Thymus (tissue), 11 donors: ENCODE measurements at regions not wholly inside any gene's neighbourhood (a gene's known extent, or its start where the extent isn't known, plus 50 kb on each side); places are given as distances from the start of the nearest gene placed in this dataset.
"Not testable (repeated sequence)": the region's sequence is repeated elsewhere in the genome, so short reads cannot be mapped to it uniquely, and the experiment has no call there.

ENCODE experiments used
- DNase-seq, 9 donors: peaks; one replicate each; pipeline ENCODE4 v3.0.0-alpha.2; 2013; ENCODE audit warnings: low spot score in 9 of 9, low read depth in 6 of 9, missing footprints in 1 of 9
- H3K27ac ChIP-seq, 2 donors: one replicate each; pipeline ENCODE4 v1.5.1; 2013; ENCODE audit warnings: control low read depth in 1 of 2, low read depth in 1 of 2, low read length in 1 of 2, mild to moderate bottlenecking in 1 of 2, moderate library complexity in 1 of 2
- H3K27me3 ChIP-seq, 2 donors: one replicate each; pipeline ENCODE4 v1.5.1; 2013; ENCODE audit warnings: low read length in 1 of 2; ENCODE audit not compliant: control insufficient read depth in 2 of 2, insufficient read depth in 1 of 2
- H3K36me3 ChIP-seq, 2 donors: one replicate each; pipeline ENCODE4 v1.5.1; 2013; ENCODE audit warnings: low read length in 1 of 2, mild to moderate bottlenecking in 1 of 2, moderate library complexity in 1 of 2; ENCODE audit not compliant: control insufficient read depth in 2 of 2, insufficient read depth in 2 of 2
- H3K4me1 ChIP-seq, 2 donors: one replicate each; pipeline ENCODE4 v1.5.1; 2013; ENCODE audit warnings: low read length in 2 of 2; ENCODE audit not compliant: control insufficient read depth in 2 of 2, insufficient read depth in 2 of 2
- H3K4me3 ChIP-seq, 2 donors: one replicate each; pipeline ENCODE4 v1.5.1; 2013; ENCODE audit warnings: low read length in 2 of 2, control low read depth in 1 of 2, mild to moderate bottlenecking in 1 of 2
- H3K9me3 ChIP-seq, 2 donors: one replicate each; pipeline ENCODE4 v1.5.1; 2013; ENCODE audit warnings: low read length in 1 of 2, mild to moderate bottlenecking in 1 of 2; ENCODE audit not compliant: control insufficient read depth in 2 of 2, insufficient read depth in 1 of 2
- WGBS: extraction: QIAGEN DNeasy Blood & Tissue Kit; methylation state at CpG from one replicate; pipeline ENCODE4 v1.1.7; 2013; 5-methylcytosine and 5-hydroxymethylcytosine counted together
- donor health status: healthy.

GRCh38 chr7:101720324-101720723 lies 91.2 kb upstream of the MYL10 start:
- H3K9me3 ChIP-seq, result peaks cover 0 to 10% of the 10 kb centered on the region in 2 donors
- no peak overlapping the region for H3K4me3 ChIP-seq
- peak overlapping the region in 1 of 2 donors; percentile 66 for H3K27ac ChIP-seq
- DNase-seq, result peak in 3 of 9 donors; percentile 45 to 70 (median 55)
- peaks cover 6 to 34% of the 10 kb centered on the region in 2 donors for H3K4me1 ChIP-seq
- no peaks in the 10 kb centered on the region for H3K27me3 ChIP-seq
- no peaks in the 10 kb centered on the region for H3K36me3 ChIP-seq
- WGBS, result 8% methylated on average over 5 of the region's 5 CpGs

GRCh38 chr7:101722247-101722646 lies 93.2 kb upstream of the MYL10 start:
- 97% methylated on average over 21 of the region's 21 CpGs for WGBS
- H3K36me3 ChIP-seq, result no peaks in the 10 kb centered on the region
- DNase-seq, result no peak
- H3K9me3 ChIP-seq, result peaks cover 0 to 10% of the 10 kb centered on the region in 2 donors
- no peaks in the 10 kb centered on the region for H3K27me3 ChIP-seq
- H3K4me3 ChIP-seq, result no peak overlapping the region
- H3K27ac ChIP-seq, result no peak overlapping the region
- H3K4me1 ChIP-seq, result peaks cover 6 to 34% of the 10 kb centered on the region in 2 donors

GRCh38 chr7:101723835-101724234 lies 93.6 kb upstream of the CUX1 start:
- Histone ChIP-seq H3K4me3 (no peak overlapping the region), H3K4me1 (peaks cover 6 to 19% of the 10 kb centered on the region in 2 donors), H3K36me3 (no peaks in the 10 kb centered on the region), H3K9me3 (peaks cover 0 to 10% of the 10 kb centered on the region in 2 donors), H3K27me3 (no peaks in the 10 kb centered on the region), H3K27ac (no peak overlapping the region)
- WGBS, result 100% methylated on average over 1 of the region's 1 CpG
- DNase-seq, result no peak

- 97% methylated on average over 9 of the region's 9 CpGs for WGBS
- no peak overlapping the region for H3K4me3 ChIP-seq
Measured at GRCh38 chr7:101724957-101725356, 92.5 kb upstream of the CUX1 start.

GRCh38 chr7:101725921-101726320 lies 91.5 kb upstream of the CUX1 start:
- Histone ChIP-seq H3K27ac (no peak overlapping the region), H3K9me3 (peaks cover 0 to 4% of the 10 kb centered on the region in 2 donors), H3K4me1 (peaks cover 0 to 6% of the 10 kb centered on the region in 2 donors), H3K4me3 (no peak overlapping the region), H3K27me3 (no peaks in the 10 kb centered on the region), H3K36me3 (no peaks in the 10 kb centered on the region)
- DNase-seq, result no peak
- 81% methylated on average over 7 of the region's 7 CpGs for WGBS

More at GRCh38 chr7:101724957-101725356, 92.5 kb upstream of the CUX1 start:
- Histone ChIP-seq H3K4me1 (peaks cover 6 to 14% of the 10 kb centered on the region in 2 donors), H3K27me3 (no peaks in the 10 kb centered on the region), H3K9me3 (peaks cover 0 to 10% of the 10 kb centered on the region in 2 donors), H3K27ac (no peak overlapping the region), H3K36me3 (no peaks in the 10 kb centered on the region)
- no peak for DNase-seq

GRCh38 chr7:101727184-101727583 lies 90.2 kb upstream of the CUX1 start:
- WGBS, result over 99% methylated on average over 6 of the region's 6 CpGs
- no peaks in the 10 kb centered on the region for H3K4me1 ChIP-seq
- peaks cover 0 to 4% of the 10 kb centered on the region in 2 donors for H3K9me3 ChIP-seq
- no peak overlapping the region for H3K27ac ChIP-seq
- DNase-seq, result no peak
- no peak overlapping the region for H3K4me3 ChIP-seq
- no peaks in the 10 kb centered on the region for H3K36me3 ChIP-seq
- H3K27me3 ChIP-seq, result no peaks in the 10 kb centered on the region

- 94% methylated on average over 10 of the region's 10 CpGs for WGBS
- Histone ChIP-seq H3K4me1 (no peaks in the 10 kb centered on the region), H3K27me3 (no peaks in the 10 kb centered on the region), H3K4me3 (no peak overlapping the region), H3K36me3 (no peaks in the 10 kb centered on the region), H3K9me3 (peaks cover 0 to 8% of the 10 kb centered on the region in 2 donors), H3K27ac (no peak overlapping the region)
- no peak for DNase-seq
Measured at GRCh38 chr7:101728128-101728527, 89.3 kb upstream of the CUX1 start.

- H3K9me3 ChIP-seq, DNase-seq, H3K4me3 ChIP-seq, H3K36me3 ChIP-seq, H3K4me1 ChIP-seq, H3K27ac ChIP-seq, H3K27me3 ChIP-seq: not testable (repeated sequence)
- 69% methylated on average over 6 of the region's 6 CpGs for WGBS
Measured at GRCh38 chr7:101728873-101729240, 88.6 kb upstream of the CUX1 start.

GRCh38 chr7:101729241-101729883 lies 88.1 kb upstream of the CUX1 start:
- H3K27ac ChIP-seq, result no peak overlapping the region
- DNase-seq, result no peak
- WGBS, result 98% methylated on average over 15 of the region's 15 CpGs
- no peak overlapping the region for H3K4me3 ChIP-seq
- peaks cover 0 to 4% of the 10 kb centered on the region in 2 donors for H3K9me3 ChIP-seq
- H3K4me1 ChIP-seq, result peaks cover 0 to 6% of the 10 kb centered on the region in 2 donors
- no peaks in the 10 kb centered on the region for H3K36me3 ChIP-seq
- H3K27me3 ChIP-seq, result no peaks in the 10 kb centered on the region
